GM21360 (cell line): ENCODE measurements at regions not wholly inside any gene's neighbourhood (a gene's known extent, or its start where the extent isn't known, plus 50 kb on each side); places are given as distances from the start of the nearest gene placed in this dataset.
A peak's percentile ranks its signal among the peaks of the same experiment; 100 is the strongest.
"Not testable (repeated sequence)": the region's sequence is repeated elsewhere in the genome, so short reads cannot be mapped to it uniquely, and the experiment has no call there.

Experiments
- ATAC-seq: cut with Tn5 transposase; IDR thresholded peaks from one replicate; pipeline ENCODE4 v1.9.1; 2021; ENCODE audit warnings: mild to moderate bottlenecking, moderate library complexity; ENCODE audit not compliant: unreplicated experiment

- no peak for ATAC-seq
These were observed 51.5 kb upstream of the MELK start for GRCh38 chr9:36521148-36521547.

- ATAC-seq = no peak
These were observed 55.6 kb upstream of the MELK start for GRCh38 chr9:36517131-36517530.

- ATAC-seq = no peak
These were observed 68.5 kb upstream of the MELK start for GRCh38 chr9:36504156-36504555.

GRCh38 chr9:36503172-36504088 lies 69.3 kb upstream of the MELK start:
- no peak for ATAC-seq

GRCh38 chr9:36501727-36502126 lies 71.0 kb upstream of the MELK start:
- ATAC-seq = no peak

GRCh38 chr9:36500931-36501330 lies 71.8 kb upstream of the MELK start:
- not testable (repeated sequence) for ATAC-seq

GRCh38 chr9:36499174-36499890 lies 73.4 kb upstream of the MELK start:
- no peak for ATAC-seq

GRCh38 chr9:36493564-36493963 lies 79.1 kb upstream of the MELK start:
- not testable (repeated sequence) for ATAC-seq

- no peak for ATAC-seq
These were observed 79.8 kb upstream of the MELK start for GRCh38 chr9:36492865-36493264.

- no peak for ATAC-seq
These were observed 83.2 kb upstream of the MELK start for GRCh38 chr9:36489453-36489852.

GRCh38 chr9:36488389-36488756 lies 84.3 kb upstream of the MELK start:
- no peak for ATAC-seq

GRCh38 chr9:36487482-36488388 lies 85.0 kb upstream of the MELK start:
- peak; percentile 81 for ATAC-seq

GRCh38 chr9:36486933-36487481 lies 85.7 kb upstream of the MELK start:
- ATAC-seq = peak; percentile 40

- peak; percentile 1 for ATAC-seq
These were observed 86.3 kb upstream of the MELK start for GRCh38 chr9:36486329-36486932.

- no peak for ATAC-seq
These were observed 85.7 kb upstream of the RNF38 start for GRCh38 chr9:36485647-36486328.

- ATAC-seq = no peak
These were observed 84.1 kb upstream of the RNF38 start for GRCh38 chr9:36484124-36484523.

- ATAC-seq = no peak
These were observed 79.0 kb upstream of the RNF38 start for GRCh38 chr9:36479101-36479500.

- ATAC-seq = no peak
These were observed 71.3 kb upstream of the RNF38 start for GRCh38 chr9:36471359-36471758.

GRCh38 chr9:36470643-36471290 lies 70.7 kb upstream of the RNF38 start:
- ATAC-seq = peak; percentile 83
